GDM1 (cell line): ENCODE measurements at regions not wholly inside any gene's neighbourhood (a gene's known extent, or its start where the extent isn't known, plus 50 kb on each side); places are given as distances from the start of the nearest gene placed in this dataset.

ENCODE experiments used
- DNase-seq: peaks from one replicate; lab custom pipeline; 2025; lab: John Stamatoyannopoulos, UW

GRCh38 chr1:168782559-168783116 is 53.6 kb upstream of the DPT start:
- DNase-seq: no peak

DNA sequence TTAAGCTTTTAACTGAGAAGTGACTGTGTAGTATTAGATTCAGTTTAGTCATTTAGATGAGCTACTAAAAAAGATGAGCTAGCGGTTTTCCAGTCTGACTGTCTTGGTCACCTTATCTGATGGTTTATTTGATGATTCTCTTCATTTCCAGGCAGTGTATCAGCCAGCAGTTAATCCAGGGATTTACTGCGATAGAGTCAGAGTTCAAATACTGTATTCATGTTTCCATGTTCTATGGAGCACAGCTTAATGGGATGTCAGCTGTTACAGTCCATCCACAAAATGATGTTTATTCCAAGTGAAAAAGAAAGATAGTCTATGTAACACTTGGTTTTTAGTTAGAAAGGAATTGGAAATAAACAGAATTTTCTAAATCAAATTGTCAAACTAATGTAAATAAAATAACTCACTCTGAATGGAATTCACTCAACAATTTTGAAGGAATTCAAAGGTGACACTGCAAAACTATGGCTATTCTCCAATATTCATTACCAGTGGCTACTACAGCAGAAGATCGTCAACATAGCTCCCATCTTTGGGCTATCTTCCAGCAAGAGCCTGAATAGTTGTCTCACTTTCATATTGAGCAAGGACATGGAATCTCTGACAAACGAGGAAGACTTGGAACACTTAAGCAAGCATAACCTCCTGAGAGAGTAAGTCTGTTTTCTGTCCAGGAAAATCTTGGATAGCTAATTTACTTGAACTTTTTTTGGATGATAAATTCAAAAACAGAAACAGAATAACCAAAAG is 54.6 kb upstream of the DPT start:
- DNase-seq: no peak

DNA sequence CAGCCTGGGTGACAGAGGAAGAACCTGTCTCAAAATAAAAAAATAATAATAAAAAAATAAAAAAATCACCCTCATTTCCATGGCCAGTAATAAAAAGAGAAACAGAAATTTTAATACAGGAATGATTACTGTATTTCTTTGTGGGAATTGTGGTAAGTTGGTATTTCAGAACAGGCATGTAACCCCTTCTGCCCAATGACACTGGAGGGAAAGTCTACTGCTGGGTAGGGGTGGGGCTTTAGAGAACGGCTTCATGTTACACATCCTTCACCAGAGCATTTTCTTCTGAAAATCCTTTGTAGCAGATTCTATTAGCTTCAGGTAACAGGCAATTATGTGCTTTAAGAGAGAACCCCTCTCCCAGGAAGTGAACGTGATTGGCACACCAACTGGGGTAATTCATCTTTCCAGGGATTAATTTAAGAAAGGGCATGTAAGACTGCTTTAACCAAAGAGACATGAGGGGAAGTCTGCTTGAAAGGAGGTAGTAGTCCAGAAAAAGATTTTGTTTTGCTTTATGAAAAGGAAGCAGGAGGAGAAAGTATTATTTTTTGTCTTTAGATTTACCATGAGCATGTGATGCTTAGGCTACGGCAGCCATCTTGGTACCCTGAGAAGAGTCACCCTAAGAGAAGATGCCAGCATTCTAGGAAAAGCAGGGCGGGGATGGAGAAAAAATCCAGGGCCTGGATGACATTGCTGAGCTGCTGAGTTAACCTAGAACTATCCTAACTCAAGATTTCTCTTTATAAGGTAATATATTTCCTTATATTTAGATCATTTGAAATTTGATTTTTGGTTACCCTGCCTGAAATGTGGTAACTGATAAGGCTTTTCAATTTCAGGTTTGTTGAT is 57.7 kb upstream of the DPT start:
- no peak for DNase-seq

DNA sequence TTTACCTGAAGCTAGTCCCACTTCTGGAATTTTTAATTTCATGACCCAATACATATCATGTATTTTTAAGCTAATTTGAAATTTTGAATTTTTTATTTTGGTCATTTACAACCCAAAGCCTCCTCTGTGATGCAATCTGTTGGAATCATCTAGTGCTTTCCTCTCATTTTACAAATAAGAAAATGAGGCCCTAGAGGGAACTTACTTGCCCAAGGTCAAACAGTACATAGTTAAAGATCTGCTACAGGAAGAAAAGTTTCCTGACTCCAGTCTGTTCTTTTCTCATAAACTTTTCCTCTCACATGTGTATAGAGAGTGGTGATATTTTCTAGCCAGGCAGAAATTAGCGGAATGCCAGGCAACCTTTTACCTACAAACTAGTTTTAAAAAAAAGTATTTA is 59.3 kb upstream of the DPT start:
- DNase-seq: no peak

GRCh38 chr1:168789501-168789900 is 60.5 kb upstream of the DPT start:
- no peak for DNase-seq

DNA sequence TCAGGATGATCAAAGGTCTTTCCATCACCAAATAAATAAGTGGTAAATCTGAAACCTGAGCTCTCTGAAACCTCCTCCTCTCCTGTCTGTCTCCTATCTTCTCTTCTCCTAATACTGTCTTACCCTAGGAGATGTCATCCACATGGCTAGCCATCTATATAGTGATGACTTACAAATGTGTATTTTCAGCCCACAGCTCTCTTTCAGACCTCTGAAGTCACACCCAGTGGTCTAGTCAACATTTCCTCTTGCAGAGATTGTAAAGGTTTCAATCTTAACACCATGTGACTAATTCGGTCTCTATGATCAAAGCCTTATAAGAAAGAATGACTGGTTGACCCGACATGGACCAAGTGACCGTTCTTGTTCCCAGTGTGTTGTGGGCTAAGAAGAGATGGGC is 63.1 kb upstream of the DPT start:
- no peak for DNase-seq

DNA sequence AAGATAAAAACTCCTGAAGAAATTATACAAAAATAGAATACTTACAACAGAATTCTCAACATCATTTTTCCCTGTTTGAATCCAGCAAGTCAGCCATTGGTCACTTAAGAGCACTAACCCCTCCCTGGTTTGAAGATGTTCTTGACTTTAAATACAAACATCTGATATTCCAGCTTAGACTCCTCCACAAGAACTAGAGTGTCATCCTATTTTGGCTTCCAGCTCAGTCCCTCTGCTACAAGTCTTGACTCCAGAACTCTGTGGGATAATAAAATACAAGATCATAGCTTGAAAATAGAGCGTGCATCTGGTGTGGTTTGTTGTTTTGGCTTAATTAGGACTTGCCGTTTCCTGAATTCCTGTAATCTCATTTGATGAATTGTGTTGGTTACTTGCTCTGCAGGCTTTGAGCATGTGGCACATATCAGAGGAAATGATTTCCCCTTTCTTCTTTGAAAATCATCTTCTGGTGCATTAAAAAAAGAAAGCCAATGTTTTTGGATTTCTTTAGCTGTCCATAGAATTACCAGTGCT is 63.7 kb upstream of the DPT start:
- DNase-seq: no peak

DNA sequence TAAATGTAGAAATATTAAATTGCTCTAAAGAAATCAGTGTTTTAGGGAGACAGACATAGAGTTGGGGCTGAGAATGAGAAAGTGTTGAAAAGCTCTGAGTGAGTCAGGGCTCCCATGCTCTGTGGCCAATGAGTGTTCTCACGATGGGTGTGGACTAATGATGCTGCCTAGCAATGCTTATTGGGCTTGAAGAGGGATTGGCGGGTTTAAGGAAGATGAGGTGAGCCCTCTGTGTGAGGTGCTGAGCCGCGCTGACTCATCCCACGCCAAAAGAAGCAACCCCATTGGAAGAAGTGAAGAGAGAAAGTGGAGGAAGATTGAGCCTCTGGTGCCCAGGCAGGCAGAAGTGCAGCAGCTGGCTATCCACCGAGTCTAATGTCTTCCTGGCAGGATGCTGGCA is 65.1 kb upstream of the DPT start:
- no peak for DNase-seq

- no peak for DNase-seq
These were observed 66.7 kb upstream of the DPT start for GRCh38 chr1:168795681-168796080.

DNA sequence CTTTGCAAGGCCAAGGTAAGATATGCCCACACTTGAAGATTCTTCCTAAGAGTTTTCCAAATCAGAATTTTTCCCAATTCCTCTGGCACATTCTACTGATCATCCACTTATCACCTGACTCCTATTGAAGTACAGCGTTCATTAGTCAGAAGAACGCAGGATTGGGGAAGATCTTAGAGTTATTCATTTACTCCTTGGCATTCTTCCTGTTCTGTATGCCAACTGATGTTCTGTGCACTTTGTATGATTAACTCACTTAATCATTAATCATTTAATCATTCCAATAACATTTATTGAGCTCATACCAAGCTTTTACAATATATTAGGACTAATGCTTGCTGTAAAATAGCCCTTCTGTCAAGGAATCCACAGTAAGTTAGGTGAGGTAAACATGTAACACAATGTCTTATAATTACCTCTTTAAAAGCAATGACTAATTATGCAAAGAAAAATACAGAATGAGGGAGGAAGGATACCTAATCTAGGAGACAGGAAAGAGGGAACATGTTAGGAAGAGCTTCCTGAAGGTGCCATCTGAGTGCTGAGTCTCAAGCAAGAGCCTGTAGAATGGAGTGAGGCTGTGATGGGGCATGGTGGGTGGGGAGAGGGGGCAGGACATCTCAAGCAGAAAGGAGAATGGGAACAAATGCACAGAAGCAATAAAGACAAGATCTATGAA is 71.1 kb upstream of the DPT start:
- DNase-seq: no peak

DNA sequence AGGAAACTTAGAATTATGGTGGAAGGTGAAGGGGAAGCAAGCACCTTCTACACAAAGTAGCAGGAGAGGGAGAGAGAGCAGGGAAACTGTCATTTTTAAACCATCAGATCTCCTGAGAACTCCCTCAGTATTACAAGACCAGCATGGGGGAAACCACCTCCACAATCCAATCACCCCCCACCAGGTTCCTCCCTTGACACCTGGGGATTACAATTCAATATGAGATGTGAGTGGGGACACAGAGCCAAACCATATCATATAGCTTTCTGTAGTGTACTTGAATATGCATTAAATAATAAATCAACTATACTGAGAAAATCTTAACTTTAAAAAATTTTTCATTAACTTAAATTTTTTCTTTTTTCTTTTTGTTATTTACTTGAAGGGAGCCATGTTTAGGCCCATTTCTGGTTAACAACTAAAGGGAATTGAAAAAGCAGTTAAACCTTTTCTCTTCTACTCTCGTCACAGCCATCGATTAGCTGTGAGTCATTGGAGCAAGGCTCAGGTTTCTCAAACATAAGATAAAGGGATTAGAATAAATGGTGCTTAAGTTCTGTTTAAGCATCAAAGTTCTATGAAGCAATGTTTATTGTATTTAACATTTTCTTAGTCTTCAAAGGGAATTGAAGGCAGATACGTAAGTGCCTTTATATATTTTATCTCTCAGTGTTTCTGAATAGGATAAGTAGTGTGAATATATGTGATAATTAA is 72.2 kb upstream of the DPT start:
- DNase-seq: no peak

DNA sequence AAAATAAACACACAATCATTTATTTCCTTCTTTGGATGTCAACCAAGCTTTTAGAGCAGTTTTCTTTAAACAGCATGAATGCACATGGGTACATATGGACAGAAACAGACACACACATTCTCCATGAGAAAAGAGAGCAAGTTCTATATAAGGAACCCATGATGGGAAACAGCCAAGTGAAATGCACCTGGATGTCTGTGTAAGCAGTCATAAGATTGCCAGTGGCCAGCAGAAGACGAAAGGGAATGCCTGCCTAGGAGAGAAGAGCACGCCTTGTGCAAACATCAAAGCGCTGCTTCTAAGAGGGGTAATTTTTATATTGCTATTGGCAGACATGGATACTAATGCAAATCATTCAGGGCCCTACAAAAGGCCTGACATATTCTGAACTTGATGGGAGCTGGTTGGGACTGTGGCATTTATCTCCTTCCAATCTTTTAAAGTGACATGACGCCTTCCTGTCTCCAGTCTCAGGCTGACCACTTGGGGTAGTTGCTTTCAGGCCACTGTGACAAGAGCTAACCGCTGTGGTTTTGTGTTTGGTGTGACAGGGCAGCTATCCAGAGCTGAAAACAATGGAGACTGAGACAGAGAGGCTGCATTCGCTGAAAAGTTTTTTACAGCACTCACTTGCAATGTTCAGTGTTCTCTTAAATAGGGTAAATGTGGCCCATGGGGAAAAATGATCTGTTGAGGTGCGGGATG is 75.0 kb upstream of the DPT start:
- no peak for DNase-seq

GRCh38 chr1:168806952-168807351 is 77.9 kb upstream of the DPT start:
- DNase-seq: no peak

- DNase-seq: no peak
These were observed 82.2 kb upstream of the DPT start for GRCh38 chr1:168811176-168811575.

DNA sequence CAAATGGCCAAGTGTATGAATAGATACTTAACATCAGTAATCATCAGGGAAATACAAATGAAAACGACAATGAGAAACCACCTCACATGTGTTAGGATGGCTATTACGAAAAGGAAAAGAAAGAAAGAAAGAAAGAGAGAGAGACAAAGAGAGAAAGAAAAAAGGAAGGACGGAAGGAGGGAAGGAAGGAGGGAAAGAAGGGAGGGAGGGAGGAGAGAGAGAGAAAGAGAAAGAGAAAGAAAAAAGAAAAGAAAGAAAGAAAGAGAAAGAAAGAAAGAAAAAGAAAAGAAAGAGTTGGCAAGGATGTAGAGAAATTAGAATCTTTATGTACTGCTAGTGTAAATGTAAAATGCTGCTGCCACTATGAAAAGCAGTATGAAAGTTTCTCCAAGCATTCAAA is 90.7 kb upstream of the DPT start:
- no peak for DNase-seq

GRCh38 chr1:168821434-168821833 is 92.4 kb upstream of the DPT start:
- no peak for DNase-seq

- no peak for DNase-seq
These were observed 93.9 kb upstream of the DPT start for GRCh38 chr1:168822911-168823310.

DNA sequence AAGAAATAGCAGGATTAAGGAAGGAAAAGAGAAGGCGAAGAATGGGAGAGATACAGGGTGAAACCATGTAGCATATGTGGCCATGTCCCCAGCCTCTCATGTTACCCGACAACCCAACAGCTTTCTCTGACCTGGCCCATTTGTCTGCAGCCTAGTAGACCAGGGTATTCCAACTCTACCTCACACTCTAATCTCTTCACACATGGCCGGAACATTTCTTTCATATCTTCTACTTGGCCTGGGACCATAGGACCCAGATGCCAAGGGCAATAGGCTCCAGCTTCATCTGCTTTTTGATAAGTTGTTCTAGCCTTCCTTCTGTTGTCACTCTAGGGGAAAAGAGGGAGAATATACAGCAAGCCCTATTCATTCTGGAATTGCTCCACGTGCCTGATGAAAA is 95.0 kb upstream of the DPT start:
- no peak for DNase-seq

GRCh38 chr1:168824418-168825065 is 95.5 kb upstream of the DPT start:
- DNase-seq: no peak

- DNase-seq: no peak
These were observed 96.1 kb upstream of the DPT start for GRCh38 chr1:168825129-168825528.

GRCh38 chr1:168825820-168826219 is 96.8 kb upstream of the DPT start:
- DNase-seq: no peak
